GM23248 (cell line): ENCODE measurements at regions not wholly inside any gene's neighbourhood (a gene's known extent, or its start where the extent isn't known, plus 50 kb on each side); places are given as distances from the start of the nearest gene placed in this dataset.

ENCODE experiments used
- DNase-seq: peaks from one replicate; pipeline ENCODE4 v3.0.0-alpha.2; 2015
- H2AFZ ChIP-seq: fragments of 200-600 bp; sonication (generic); 2 replicates; pipeline ENCODE4 v1.6.1; 2016; ENCODE audit warnings: antibody characterized with exemption
- H3F3A ChIP-seq: fragments of 200-600 bp; sonication (generic); 2 replicates; pipeline ENCODE4 v1.6.1; 2016; ENCODE audit warnings: mild to moderate bottlenecking, antibody characterized with exemption, mixed run types; ENCODE audit not compliant: insufficient read depth
- H3K27ac ChIP-seq: fragments of 200-600 bp; sonication (generic); 2 replicates; pipeline ENCODE4 v1.5.1; 2016; ENCODE audit warnings: mild to moderate bottlenecking
- H3K27me3 ChIP-seq: fragments of 200-600 bp; sonication (generic); replicated peaks from 2 replicates; pipeline ENCODE4 v1.6.1; 2016; ENCODE audit warnings: mild to moderate bottlenecking; ENCODE audit not compliant: insufficient read depth
- H3K36me3 ChIP-seq: fragments of 200-600 bp; sonication (generic); 2 replicates; pipeline ENCODE4 v1.6.1; 2016; ENCODE audit warnings: low read depth, mild to moderate bottlenecking
- H3K4me1 ChIP-seq: fragments of 200-600 bp; sonication (generic); 2 replicates; pipeline ENCODE4 v1.6.1; 2016; ENCODE audit warnings: mild to moderate bottlenecking; ENCODE audit not compliant: insufficient read depth
- H3K4me2 ChIP-seq: fragments of 200-600 bp; sonication (generic); one replicate; pipeline ENCODE4 v1.6.1; 2016; ENCODE audit warnings: mild to moderate bottlenecking; ENCODE audit not compliant: unreplicated experiment
- H3K4me3 ChIP-seq: fragments of 200-600 bp; sonication (generic); 2 replicates; pipeline ENCODE4 v1.5.1; 2016; ENCODE audit warnings: mild to moderate bottlenecking
- H3K79me2 ChIP-seq: fragments of 200-600 bp; sonication (generic); 2 replicates; pipeline ENCODE4 v1.6.1; 2016; ENCODE audit warnings: mild to moderate bottlenecking; ENCODE audit not compliant: insufficient read depth
- H3K9ac ChIP-seq: fragments of 200-600 bp; sonication (generic); 2 replicates; pipeline ENCODE4 v1.6.1; 2016; ENCODE audit warnings: mild to moderate bottlenecking
- H3K9me2 ChIP-seq: fragments of 200-600 bp; sonication (generic); 2 replicates; pipeline ENCODE4 v1.6.1; 2016; ENCODE audit warnings: mixed run types, mild to moderate bottlenecking, moderate library complexity; ENCODE audit not compliant: insufficient read depth
- H3K9me3 ChIP-seq: fragments of 200-600 bp; sonication (generic); one replicate; pipeline ENCODE4 v1.6.1; 2017; ENCODE audit warnings: low read depth
- H4K20me1 ChIP-seq: fragments of 200-600 bp; sonication (generic); 2 replicates; pipeline ENCODE4 v1.6.0; 2016; ENCODE audit not compliant: insufficient read depth
- EZH2 ChIP-seq: fragments of 200-600 bp; sonication (generic); IDR thresholded peaks from 2 replicates; pipeline ENCODE4 v1.6.1; 2018; ENCODE audit warnings: antibody characterized with exemption, mild to moderate bottlenecking; ENCODE audit not compliant: insufficient read depth, poor library complexity, severe bottlenecking
- EZH2phosphoT487 ChIP-seq: fragments of 200-600 bp; sonication (generic); IDR thresholded peaks from 2 replicates; pipeline ENCODE4 v1.6.1; 2018; ENCODE audit warnings: antibody characterized with exemption, moderate library complexity, mild to moderate bottlenecking, low read depth; ENCODE audit not compliant: insufficient read depth
- WGBS, 2 experiments: methylation state at CpG; one replicate each; pipeline ENCODE4 v1.1.6; 2015 to 2017; ENCODE audit warnings: low lambda C conversion rate in 2 of 2, low coverage in 1 of 2; ENCODE audit errors: missing lambda C conversion rate in 2 of 2; 5-methylcytosine and 5-hydroxymethylcytosine counted together
- in situ Hi-C: fragments of 300-500 bp; cut with MboI; formaldehyde crosslinking; loops from 2 replicates; pipeline ENCODE4 v1.15.0; 2020

DNA sequence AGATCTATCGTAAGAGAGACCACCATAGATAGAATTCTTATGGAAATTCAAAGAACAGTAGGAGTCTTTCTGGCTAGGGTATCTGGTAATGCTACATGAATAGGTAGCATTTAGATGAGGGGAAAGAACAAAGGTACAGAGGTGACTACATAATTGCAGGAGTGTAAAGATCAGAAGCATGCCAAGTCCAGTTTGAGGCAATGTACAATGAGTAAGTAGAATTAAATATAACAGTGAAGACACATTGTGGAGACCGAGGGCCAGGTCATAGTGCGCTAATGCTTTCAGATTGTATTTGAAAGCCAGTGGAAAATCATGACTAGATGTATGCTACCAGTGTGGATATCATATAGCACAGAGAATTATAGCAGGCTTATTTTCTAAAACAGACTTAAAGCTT, 1611.6 kb upstream of the LRRTM3 start:
- no peak overlapping the region for H3K4me3 ChIP-seq
- H3K4me2 ChIP-seq = no peak overlapping the region
- no peaks in the 10 kb centered on the region for H3K79me2 ChIP-seq
- H3K36me3 ChIP-seq = no peaks in the 10 kb centered on the region
- H3K4me1 ChIP-seq = no peaks in the 10 kb centered on the region
- TF ChIP-seq EZH2phosphoT487 (no peak), EZH2 (no peak)
- 30 to 48% methylated on average over 3 of the region's 3 CpGs for WGBS, 2 experiments
- no peaks in the 10 kb centered on the region for H3F3A ChIP-seq
- H3K27ac ChIP-seq = no peak overlapping the region
- H3K9ac ChIP-seq = no peak overlapping the region
- no peaks in the 10 kb centered on the region for H3K27me3 ChIP-seq
- H2AFZ ChIP-seq = no peak overlapping the region
- no peaks in the 10 kb centered on the region for H4K20me1 ChIP-seq
- DNase-seq = no peak
- no peaks in the 10 kb centered on the region for H3K9me3 ChIP-seq
- in situ Hi-C loops = no loop called here
- H3K9me2 ChIP-seq = no peaks in the 10 kb centered on the region

DNA sequence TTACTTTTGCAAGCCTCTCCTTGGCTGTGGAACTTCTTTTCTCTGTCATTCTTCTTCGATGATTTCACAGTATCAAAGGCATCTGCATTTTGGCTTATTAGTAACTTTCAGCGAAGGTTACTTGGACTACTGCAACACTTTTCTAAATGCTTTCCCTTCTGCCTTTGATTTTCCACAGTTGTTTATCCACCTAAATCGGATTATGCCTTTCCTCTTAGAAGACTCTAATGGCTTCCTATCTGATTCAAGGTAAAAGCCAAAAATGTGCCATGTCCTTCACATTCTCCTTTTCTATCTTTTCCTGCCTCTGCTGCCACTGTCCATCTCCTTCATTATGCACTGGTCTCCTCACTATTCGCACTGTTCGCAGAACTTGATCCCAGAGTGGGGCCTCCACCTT, 1606.3 kb upstream of the LRRTM3 start:
- no peak overlapping the region for H3K27ac ChIP-seq
- H3K9ac ChIP-seq = no peak overlapping the region
- in situ Hi-C loops = no loop called here
- no peaks in the 10 kb centered on the region for H3F3A ChIP-seq
- H3K4me2 ChIP-seq = no peak overlapping the region
- 33 to 35% methylated on average over 5 of the region's 5 CpGs for whole genome bisulfite sequencing, 2 experiments
- no peaks in the 10 kb centered on the region for H3K27me3 ChIP-seq
- H3K9me3 ChIP-seq = no peaks in the 10 kb centered on the region
- no peaks in the 10 kb centered on the region for H4K20me1 ChIP-seq
- TF ChIP-seq EZH2phosphoT487 = no peak
- TF ChIP-seq EZH2 = no peak
- no peaks in the 10 kb centered on the region for H3K79me2 ChIP-seq
- no peaks in the 10 kb centered on the region for H3K4me1 ChIP-seq
- no peaks in the 10 kb centered on the region for H3K9me2 ChIP-seq
- no peak overlapping the region for H3K4me3 ChIP-seq
- DNase-seq = no peak
- H2AFZ ChIP-seq = no peak overlapping the region
- no peaks in the 10 kb centered on the region for H3K36me3 ChIP-seq

DNA sequence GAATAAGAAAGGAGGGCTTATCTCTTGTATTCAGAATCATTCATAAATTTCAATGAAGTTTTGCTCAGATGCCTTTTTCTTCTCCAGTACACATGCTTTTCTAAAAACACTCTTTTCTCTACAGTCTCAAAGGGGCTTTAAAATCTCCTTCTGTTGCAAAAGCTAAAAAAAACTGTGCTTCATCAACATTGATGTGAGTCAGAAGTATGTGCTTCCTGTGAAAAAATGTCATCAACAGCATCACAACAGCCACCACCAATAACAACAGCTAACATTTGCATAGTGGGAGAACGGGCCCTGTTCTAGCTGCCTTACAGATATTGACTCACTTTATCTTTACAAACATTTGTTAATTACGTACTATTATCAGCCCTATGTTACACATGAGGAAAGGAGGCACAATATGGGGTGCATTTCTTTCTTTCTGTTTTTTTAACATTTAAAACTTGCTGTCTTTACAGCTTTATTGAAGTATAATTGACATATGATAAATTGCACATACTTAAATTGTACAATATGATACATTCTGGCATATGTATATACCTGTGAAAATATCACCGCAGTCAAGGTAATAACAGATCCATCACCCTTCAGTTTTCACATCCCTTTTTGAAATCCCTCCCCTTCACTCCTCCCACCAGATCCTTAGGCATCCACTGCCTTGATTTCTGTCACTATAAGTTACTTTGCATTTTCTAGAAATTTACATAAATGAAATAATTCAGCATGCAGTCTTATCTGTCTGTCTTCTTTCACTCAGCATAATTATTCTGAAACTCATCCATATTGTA, 1605.4 kb upstream of the LRRTM3 start:
- Histone ChIP-seq H3K4me2 (no peak overlapping the region), H3K27ac (no peak overlapping the region), H3K27me3 (no peaks in the 10 kb centered on the region), H3K9ac (no peak overlapping the region), H3K36me3 (no peaks in the 10 kb centered on the region), H2AFZ (no peak overlapping the region), H3K9me2 (no peaks in the 10 kb centered on the region), H3K79me2 (no peaks in the 10 kb centered on the region), H4K20me1 (no peaks in the 10 kb centered on the region), H3F3A (no peaks in the 10 kb centered on the region), H3K9me3 (no peaks in the 10 kb centered on the region), H3K4me1 (no peaks in the 10 kb centered on the region), H3K4me3 (no peak overlapping the region)
- in situ Hi-C loops = no loop called here
- WGBS, 2 experiments = 20 to 21% methylated on average over 3 of the region's 3 CpGs
- no peak for DNase-seq
- TF ChIP-seq EZH2phosphoT487 = no peak

DNA sequence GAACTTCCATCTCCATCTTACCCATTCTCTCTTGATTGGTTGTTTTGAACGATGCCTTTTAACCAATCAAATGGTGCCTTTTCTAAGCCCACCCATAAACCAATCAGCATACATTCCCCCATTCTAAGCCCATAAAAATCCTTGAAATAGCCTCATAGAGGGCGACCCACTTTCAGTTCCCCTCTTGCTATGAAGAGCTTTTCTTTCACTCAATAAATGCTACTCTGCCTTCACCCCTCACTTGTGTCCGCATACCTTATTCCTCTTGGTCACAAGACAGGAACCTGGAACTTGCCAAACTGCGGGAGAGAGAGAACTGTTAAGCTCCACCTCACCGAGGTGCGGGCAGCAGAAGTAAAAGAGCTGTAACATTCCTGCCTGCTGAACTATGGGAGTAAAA, 1602.0 kb upstream of the LRRTM3 start:
- Histone ChIP-seq H4K20me1 (no peaks in the 10 kb centered on the region), H3K36me3 (no peaks in the 10 kb centered on the region), H3K79me2 (no peaks in the 10 kb centered on the region), H3K27ac (no peak overlapping the region), H3K4me3 (no peak overlapping the region), H3F3A (no peaks in the 10 kb centered on the region), H3K9ac (no peak overlapping the region), H3K4me1 (no peaks in the 10 kb centered on the region), H3K27me3 (no peaks in the 10 kb centered on the region), H3K9me3 (no peaks in the 10 kb centered on the region), H3K9me2 (no peaks in the 10 kb centered on the region), H3K4me2 (no peak overlapping the region), H2AFZ (no peak overlapping the region)
- TF ChIP-seq EZH2 (no peak), EZH2phosphoT487 (no peak)
- no peak for DNase-seq
- WGBS, 2 experiments = 23 to 42% methylated on average over 6 of the region's 6 CpGs
- in situ Hi-C loops = no loop called here

DNA sequence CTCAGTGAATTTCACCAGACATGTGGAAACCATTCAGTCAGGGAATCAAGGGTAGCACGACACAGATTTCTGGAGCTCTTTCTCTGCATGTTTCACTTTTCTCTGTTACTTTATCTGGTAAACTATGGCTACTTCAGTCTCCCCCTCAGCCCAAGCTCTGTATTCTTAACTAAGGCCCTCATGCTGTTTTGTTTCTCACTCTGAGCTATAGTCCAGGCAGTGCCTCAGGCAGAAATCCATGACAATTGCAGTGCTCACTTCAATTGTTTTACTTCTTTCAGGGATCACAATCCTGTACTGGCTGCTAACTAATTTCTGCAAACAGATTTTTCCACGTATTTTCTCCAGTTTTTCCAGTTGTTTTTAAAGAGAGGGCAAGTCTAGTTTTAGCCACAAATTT, 1599.9 kb upstream of the LRRTM3 start:
- Histone ChIP-seq H4K20me1 (no peaks in the 10 kb centered on the region), H3K4me2 (no peak overlapping the region), H3F3A (no peaks in the 10 kb centered on the region), H3K27me3 (no peaks in the 10 kb centered on the region), H3K9me2 (no peaks in the 10 kb centered on the region), H3K9me3 (no peaks in the 10 kb centered on the region), H3K27ac (no peak overlapping the region), H3K4me3 (no peak overlapping the region), H3K79me2 (no peaks in the 10 kb centered on the region), H3K9ac (no peak overlapping the region), H2AFZ (no peak overlapping the region), H3K4me1 (no peaks in the 10 kb centered on the region), H3K36me3 (no peaks in the 10 kb centered on the region)
- 0 to 3% methylated on average over 2 of the region's 2 CpGs for WGBS, 2 experiments
- in situ Hi-C loops = no loop called here
- TF ChIP-seq EZH2 (no peak), EZH2phosphoT487 (no peak)
- no peak for DNase-seq
